LoVo (cell line): ENCODE measurements at regions not wholly inside any gene's neighbourhood (a gene's known extent, or its start where the extent isn't known, plus 50 kb on each side); places are given as distances from the start of the nearest gene placed in this dataset.

Source experiments
- DNase-seq: peaks from one replicate; pipeline ENCODE4 v3.0.0-alpha.2; 2016; ENCODE audit warnings: low spot score

- no peak for DNase-seq
Measured at GRCh38 chr2:34102339-34102738, 503.2 kb upstream of the FAM98A start.

- no peak for DNase-seq
Measured at GRCh38 chr2:34099377-34099776, 500.3 kb upstream of the FAM98A start.

GRCh38 chr2:34098256-34098655, 499.2 kb upstream of the FAM98A start:
- no peak for DNase-seq

- peak; percentile 55 for DNase-seq
Measured at GRCh38 chr2:34096562-34097171, 497.6 kb upstream of the FAM98A start.

- DNase-seq, result no peak
Measured at GRCh38 chr2:34093790-34094189, 494.7 kb upstream of the FAM98A start.

- DNase-seq, result no peak
Measured at GRCh38 chr2:34070196-34070595, 471.1 kb upstream of the FAM98A start.

GRCh38 chr2:34069604-34070003, 470.5 kb upstream of the FAM98A start:
- DNase-seq, result no peak

GRCh38 chr2:34050413-34050812, 451.3 kb upstream of the FAM98A start:
- DNase-seq, result no peak

GRCh38 chr2:34045101-34045655, 446.1 kb upstream of the FAM98A start:
- DNase-seq, result no peak

GRCh38 chr2:34037886-34038285, 438.8 kb upstream of the FAM98A start:
- DNase-seq, result no peak

- DNase-seq, result no peak
Measured at GRCh38 chr2:34037157-34037556, 438.1 kb upstream of the FAM98A start.

GRCh38 chr2:34031097-34031496, 432.0 kb upstream of the FAM98A start:
- no peak for DNase-seq

GRCh38 chr2:34030273-34030672, 431.2 kb upstream of the FAM98A start:
- DNase-seq, result no peak

GRCh38 chr2:34029073-34029472, 430.0 kb upstream of the FAM98A start:
- DNase-seq, result no peak

GRCh38 chr2:34025196-34025595, 426.1 kb upstream of the FAM98A start:
- no peak for DNase-seq

GRCh38 chr2:34012715-34013302, 413.7 kb upstream of the FAM98A start:
- peak; percentile 32 for DNase-seq

- DNase-seq, result no peak
Measured at GRCh38 chr2:34011684-34012083, 412.6 kb upstream of the FAM98A start.

GRCh38 chr2:34005901-34006300, 406.8 kb upstream of the FAM98A start:
- no peak for DNase-seq

- no peak for DNase-seq
Measured at GRCh38 chr2:34004936-34005335, 405.8 kb upstream of the FAM98A start.

GRCh38 chr2:34003795-34004194, 404.7 kb upstream of the FAM98A start:
- DNase-seq, result no peak

GRCh38 chr2:34001557-34001956, 402.5 kb upstream of the FAM98A start:
- DNase-seq, result no peak

GRCh38 chr2:33984131-33984530, 385.0 kb upstream of the FAM98A start:
- no peak for DNase-seq

GRCh38 chr2:33978471-33978870, 379.4 kb upstream of the FAM98A start:
- DNase-seq, result no peak

GRCh38 chr2:33975498-33975897, 376.4 kb upstream of the FAM98A start:
- no peak for DNase-seq
